ENCODE measurements at regions not wholly inside any gene's neighbourhood (a gene's known extent, or its start where the extent isn't known, plus 50 kb on each side); places are given as distances from the start of the nearest gene placed in this dataset.

- POLR2A ChIA-PET = interaction anchor here (0.6 kb wide), 1 partner anchor 66 kb away, joined by 3 read pairs; no protein-coding TSS in a partner anchor
- Mint-ChIP-seq H3K9me3 (ENCODE audit: unreplicated experiment) (no peaks in the 10 kb centered on the region), H3K4me3 (ENCODE audit: unreplicated experiment) (no peak overlapping the region), H3K27me3 (ENCODE audit: insufficient read depth, unreplicated experiment) (no peaks in the 10 kb centered on the region), H3K36me3 (ENCODE audit: insufficient read depth, unreplicated experiment) (no peaks in the 10 kb centered on the region), H3K27ac (ENCODE audit: low read depth, unreplicated experiment) (no peak overlapping the region), H3K4me1 (ENCODE audit: insufficient read depth, unreplicated experiment) (no peaks in the 10 kb centered on the region)
- CTCF ChIA-PET = no interaction called here
- TF ChIP-seq CTCF (IDR thresholded peaks at IDR 0.05; ENCODE audit: unreplicated experiment) = no peak
- DNase-seq (ENCODE audit: unreplicated experiment) = no peak
- intact Hi-C loops (cut with micrococcal nuclease) = no loop called here
- BruUV-seq (replicated peaks) = no TSS peak
These were observed 112.5 kb upstream of the FGGY start for GRCh38 chr1:59184365-59184905.

- H3K4me1 Mint-ChIP-seq (ENCODE audit: insufficient read depth, unreplicated experiment) = no peaks in the 10 kb centered on the region
- no peaks in the 10 kb centered on the region for H3K9me3 Mint-ChIP-seq (ENCODE audit: unreplicated experiment)
- intact Hi-C loops (cut with micrococcal nuclease) = loop anchor here (5.0 kb wide), 1 partner anchor 512 kb away; no protein-coding TSS in a partner anchor
- TF ChIP-seq CTCF (IDR thresholded peaks at IDR 0.05; ENCODE audit: unreplicated experiment) = no peak
- ChIA-PET CTCF (interaction anchor here (0.6 to 1.8 kb wide), 2 partner anchors 427 to 513 kb away, joined by 3 to 7 read pairs; no protein-coding TSS in a partner anchor), POLR2A (interaction anchor here (0.6 kb wide), 1 partner anchor 67 kb away, joined by 3 read pairs; no protein-coding TSS in a partner anchor)
- no TSS peak for BruUV-seq (replicated peaks)
- H3K27ac Mint-ChIP-seq (ENCODE audit: low read depth, unreplicated experiment) = no peak overlapping the region
- H3K27me3 Mint-ChIP-seq (ENCODE audit: insufficient read depth, unreplicated experiment) = no peaks in the 10 kb centered on the region
- H3K36me3 Mint-ChIP-seq (ENCODE audit: insufficient read depth, unreplicated experiment) = no peaks in the 10 kb centered on the region
- H3K4me3 Mint-ChIP-seq (ENCODE audit: unreplicated experiment) = no peak overlapping the region
- DNase-seq (ENCODE audit: unreplicated experiment) = no peak
These were observed 111.6 kb upstream of the FGGY start for GRCh38 chr1:59185163-59185860.

GRCh38 chr1:59186656-59187055 is 110.2 kb upstream of the FGGY start:
- intact Hi-C loops (cut with micrococcal nuclease) = loop anchor here (5.0 kb wide), 1 partner anchor 511 kb away; no protein-coding TSS in a partner anchor
- H3K27me3 Mint-ChIP-seq (ENCODE audit: insufficient read depth, unreplicated experiment) = no peaks in the 10 kb centered on the region
- H3K9me3 Mint-ChIP-seq (ENCODE audit: unreplicated experiment) = peaks cover 13% of the 10 kb centered on the region
- DNase-seq (ENCODE audit: unreplicated experiment) = no peak
- POLR2A ChIA-PET = interaction anchor here (0.6 kb wide), 1 partner anchor 254 kb away, joined by 3 read pairs; no protein-coding TSS in a partner anchor
- H3K4me3 Mint-ChIP-seq (ENCODE audit: unreplicated experiment) = no peak overlapping the region
- no peak overlapping the region for H3K27ac Mint-ChIP-seq (ENCODE audit: low read depth, unreplicated experiment)
- H3K4me1 Mint-ChIP-seq (ENCODE audit: insufficient read depth, unreplicated experiment) = no peaks in the 10 kb centered on the region
- CTCF ChIA-PET = interaction anchor here (0.9 to 1.8 kb wide), 2 partner anchors 26 to 512 kb away, joined by 3 to 7 read pairs; no protein-coding TSS in a partner anchor
- no peaks in the 10 kb centered on the region for H3K36me3 Mint-ChIP-seq (ENCODE audit: insufficient read depth, unreplicated experiment)
- TF ChIP-seq CTCF (IDR thresholded peaks at IDR 0.05; ENCODE audit: unreplicated experiment) = no peak
- no TSS peak for BruUV-seq (replicated peaks)

- intact Hi-C loops (cut with micrococcal nuclease) = loop anchor here (5.0 kb wide), 1 partner anchor 509 kb away; no protein-coding TSS in a partner anchor
- no peaks in the 10 kb centered on the region for H3K27me3 Mint-ChIP-seq (ENCODE audit: insufficient read depth, unreplicated experiment)
- POLR2A ChIA-PET = no interaction called here
- DNase-seq (ENCODE audit: unreplicated experiment) = no peak
- TF ChIP-seq CTCF (IDR thresholded peaks at IDR 0.05; ENCODE audit: unreplicated experiment) = no peak
- H3K27ac Mint-ChIP-seq (ENCODE audit: low read depth, unreplicated experiment) = no peak overlapping the region
- H3K4me3 Mint-ChIP-seq (ENCODE audit: unreplicated experiment) = no peak overlapping the region
- CTCF ChIA-PET = interaction anchor here (0.6 kb wide), 1 partner anchor 12 kb away, joined by 3 read pairs; no protein-coding TSS in a partner anchor
- no peaks in the 10 kb centered on the region for H3K4me1 Mint-ChIP-seq (ENCODE audit: insufficient read depth, unreplicated experiment)
- H3K9me3 Mint-ChIP-seq (ENCODE audit: unreplicated experiment) = peaks cover 15% of the 10 kb centered on the region
- BruUV-seq (replicated peaks) = no TSS peak
- no peaks in the 10 kb centered on the region for H3K36me3 Mint-ChIP-seq (ENCODE audit: insufficient read depth, unreplicated experiment)
These were observed 108.3 kb upstream of the FGGY start for GRCh38 chr1:59188413-59189213.
